Effector memory CD4-positive, alpha-beta T cell (primary cell): ENCODE measurements at regions not wholly inside any gene's neighbourhood (a gene's known extent, or its start where the extent isn't known, plus 50 kb on each side); places are given as distances from the start of the nearest gene placed in this dataset.

ENCODE experiments used
- DNase-seq, 3 donors: peaks; one replicate each; pipeline ENCODE4 v3.0.0-alpha.2; 2020
- H3K27ac ChIP-seq: 2 replicates; pipeline ENCODE4 v1.7.0; 2013; ENCODE audit warnings: mild to moderate bottlenecking, low read length, moderate library complexity; ENCODE audit not compliant: insufficient read depth, poor library complexity, severe bottlenecking
- H3K27me3 ChIP-seq: replicated peaks from 2 replicates; pipeline ENCODE4 v1.7.0; 2013; ENCODE audit warnings: mild to moderate bottlenecking, low read length; ENCODE audit not compliant: insufficient read depth, control insufficient read depth, poor library complexity, severe bottlenecking
- H3K36me3 ChIP-seq: 2 replicates; pipeline ENCODE4 v1.7.0; 2013; ENCODE audit warnings: mild to moderate bottlenecking, low read length, moderate library complexity; ENCODE audit not compliant: control insufficient read depth, insufficient read depth
- H3K4me1 ChIP-seq: 2 replicates; pipeline ENCODE4 v1.7.0; 2013; ENCODE audit warnings: low read length, mild to moderate bottlenecking; ENCODE audit not compliant: control insufficient read depth, insufficient read depth, poor library complexity, severe bottlenecking
- H3K4me3 ChIP-seq: 2 replicates; pipeline ENCODE4 v1.7.0; 2013; ENCODE audit warnings: low read length, low read depth, mild to moderate bottlenecking; ENCODE audit not compliant: insufficient read depth, poor library complexity, severe bottlenecking
- H3K9me3 ChIP-seq: 2 replicates; pipeline ENCODE4 v1.7.0; 2013; ENCODE audit warnings: mild to moderate bottlenecking, low read length, moderate library complexity; ENCODE audit not compliant: control insufficient read depth

DNA sequence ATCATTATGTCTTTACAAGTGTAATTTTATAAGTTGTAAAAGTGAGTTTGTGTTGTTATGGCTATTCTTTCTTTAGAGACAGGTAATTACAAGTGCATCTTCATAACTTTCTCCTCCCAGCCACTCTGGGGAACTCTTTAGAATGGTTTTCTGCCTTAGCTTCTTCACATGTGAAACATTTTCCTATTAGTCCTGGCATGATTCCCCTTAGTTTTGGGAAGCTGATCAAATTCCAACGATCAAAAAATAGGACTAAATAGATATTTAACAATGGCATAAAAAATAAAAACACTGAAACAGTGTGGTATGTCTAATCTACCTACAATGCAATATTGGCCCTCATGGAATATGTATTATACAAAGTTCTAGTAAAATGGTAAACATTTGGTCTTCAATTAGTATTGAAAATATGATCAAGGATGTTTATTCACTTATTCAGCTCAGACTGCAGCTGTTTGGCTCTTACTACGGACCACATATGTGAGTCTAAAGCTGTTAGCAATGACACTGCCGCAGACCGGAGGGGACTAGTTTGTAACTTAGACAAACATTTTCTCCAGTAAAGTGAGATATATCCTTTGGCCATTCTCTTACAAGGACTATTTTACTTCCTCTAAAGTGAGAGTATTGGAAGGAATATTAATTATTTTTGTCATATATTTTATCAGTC is 890.8 kb upstream of the USP15 start:
- no peaks in the 10 kb centered on the region for H3K27me3 ChIP-seq
- H3K36me3 ChIP-seq: no peaks in the 10 kb centered on the region
- no peaks in the 10 kb centered on the region for H3K4me1 ChIP-seq
- H3K27ac ChIP-seq: no peak overlapping the region
- H3K9me3 ChIP-seq: no peaks in the 10 kb centered on the region
- H3K4me3 ChIP-seq: no peak overlapping the region
- DNase-seq: no peak

DNA sequence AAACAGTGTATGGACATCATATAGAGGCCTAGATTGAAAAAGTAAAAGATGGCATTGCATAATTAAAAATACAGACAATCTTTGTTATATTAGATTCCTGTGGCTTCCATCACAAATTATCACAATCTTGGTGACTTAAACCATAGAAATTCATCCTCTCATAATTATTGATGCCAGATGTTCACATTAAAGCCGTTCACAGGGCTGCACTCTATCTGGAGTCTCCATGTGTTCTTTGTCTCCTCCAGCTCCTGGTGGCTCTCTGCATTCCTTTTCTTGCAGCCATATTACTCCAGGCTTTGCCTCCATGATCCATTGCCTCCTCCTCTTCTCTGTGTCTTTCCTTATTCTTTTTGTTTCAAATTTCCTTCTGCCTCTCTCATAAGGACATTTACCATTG is 875.7 kb upstream of the USP15 start:
- no peak for DNase-seq
- Histone ChIP-seq H3K9me3 (no peaks in the 10 kb centered on the region), H3K27ac (no peak overlapping the region)

DNA sequence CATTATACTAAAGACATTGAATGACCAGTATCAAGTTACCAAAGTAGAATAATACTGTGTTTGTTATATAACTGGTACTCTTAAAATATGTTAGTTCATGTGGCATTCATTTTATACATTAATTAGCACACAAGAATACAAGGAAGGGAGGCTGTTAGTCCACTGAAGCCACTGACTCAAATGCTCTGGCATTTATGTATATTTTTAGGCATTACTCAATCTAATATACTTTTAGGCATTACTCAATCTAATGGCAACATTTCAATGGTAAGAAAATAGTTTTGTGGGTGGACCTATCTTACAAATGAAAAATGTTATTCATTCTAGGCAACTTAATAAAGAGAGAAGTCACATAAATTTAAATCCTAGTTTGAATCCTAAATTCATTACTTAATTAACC is 874.4 kb upstream of the USP15 start:
- Histone ChIP-seq H3K4me3 (no peak overlapping the region), H3K36me3 (no peaks in the 10 kb centered on the region), H3K27ac (no peak overlapping the region), H3K27me3 (no peaks in the 10 kb centered on the region), H3K9me3 (no peaks in the 10 kb centered on the region), H3K4me1 (no peaks in the 10 kb centered on the region)
- no peak for DNase-seq

More for the DNA sequence above, 875.7 kb upstream of the USP15 start:
- Histone ChIP-seq H3K4me1 (no peaks in the 10 kb centered on the region), H3K36me3 (no peaks in the 10 kb centered on the region), H3K27me3 (no peaks in the 10 kb centered on the region), H3K4me3 (no peak overlapping the region)

DNA sequence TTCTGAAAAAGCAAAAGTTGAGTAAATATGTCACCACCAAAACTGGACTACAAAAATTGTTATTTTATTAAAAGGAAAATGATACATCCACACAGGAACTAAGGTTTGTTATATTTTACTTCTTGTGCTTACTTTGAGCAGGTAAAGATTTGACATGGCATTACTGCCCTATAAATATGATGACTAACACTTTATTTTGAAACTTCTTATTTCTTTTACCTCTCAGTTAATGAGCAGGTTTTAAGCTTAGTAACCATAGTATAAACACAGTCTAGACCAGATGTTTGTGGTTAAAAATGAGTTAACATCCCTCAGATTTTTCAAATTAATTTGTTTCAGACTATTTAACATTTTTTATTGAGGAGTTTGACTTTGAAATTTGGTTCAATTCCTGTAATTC is 862.5 kb upstream of the USP15 start:
- Histone ChIP-seq H3K4me3 (no peak overlapping the region), H3K36me3 (no peaks in the 10 kb centered on the region), H3K4me1 (no peaks in the 10 kb centered on the region), H3K27ac (no peak overlapping the region), H3K9me3 (no peaks in the 10 kb centered on the region), H3K27me3 (no peaks in the 10 kb centered on the region)
- no peak for DNase-seq

DNA sequence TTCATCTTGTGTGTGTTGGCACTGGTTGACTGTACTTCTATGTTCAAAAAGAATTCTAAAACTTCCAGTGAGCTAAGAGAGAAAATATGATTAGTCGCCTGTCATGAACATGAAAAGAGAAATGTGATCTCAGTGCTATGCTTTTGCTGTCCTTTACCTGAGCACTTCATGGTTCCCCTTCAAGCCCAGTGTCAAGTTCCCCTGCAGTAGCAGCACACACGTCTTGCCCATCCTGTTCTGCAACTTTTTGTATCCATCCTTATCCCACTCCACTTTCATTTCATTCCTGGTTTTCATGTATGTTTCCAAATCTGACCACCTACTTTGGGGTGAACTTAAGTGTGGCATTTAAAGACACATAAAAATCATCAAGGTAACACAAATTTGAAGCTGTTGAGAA is 848.0 kb upstream of the USP15 start:
- no peaks in the 10 kb centered on the region for H3K4me1 ChIP-seq
- DNase-seq: no peak
- H3K36me3 ChIP-seq: no peaks in the 10 kb centered on the region
- H3K9me3 ChIP-seq: no peaks in the 10 kb centered on the region
- H3K4me3 ChIP-seq: no peak overlapping the region
- H3K27ac ChIP-seq: no peak overlapping the region
- H3K27me3 ChIP-seq: no peaks in the 10 kb centered on the region

DNA sequence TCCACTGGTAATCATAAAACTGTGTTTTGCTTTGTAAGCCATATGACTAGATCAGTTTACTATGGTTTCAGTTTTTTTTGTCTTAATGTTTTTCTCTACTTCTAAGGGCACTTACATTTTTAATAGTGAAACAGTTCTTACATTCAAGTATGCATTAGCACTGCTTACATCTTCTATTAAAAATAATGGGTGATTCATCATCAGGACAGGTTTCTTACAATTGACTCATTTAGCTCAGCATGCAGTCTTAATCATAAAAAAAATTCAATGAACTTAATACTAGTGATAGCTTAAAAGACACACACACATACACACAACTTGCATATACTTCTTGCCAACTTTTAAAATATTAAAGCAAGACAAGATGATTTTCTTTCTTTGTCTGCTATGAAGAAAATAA is 845.7 kb upstream of the USP15 start:
- no peaks in the 10 kb centered on the region for H3K9me3 ChIP-seq
- H3K27me3 ChIP-seq: no peaks in the 10 kb centered on the region
- H3K36me3 ChIP-seq: no peaks in the 10 kb centered on the region
- H3K4me3 ChIP-seq: no peak overlapping the region
- H3K4me1 ChIP-seq: no peaks in the 10 kb centered on the region
- no peak overlapping the region for H3K27ac ChIP-seq
- DNase-seq: no peak

DNA sequence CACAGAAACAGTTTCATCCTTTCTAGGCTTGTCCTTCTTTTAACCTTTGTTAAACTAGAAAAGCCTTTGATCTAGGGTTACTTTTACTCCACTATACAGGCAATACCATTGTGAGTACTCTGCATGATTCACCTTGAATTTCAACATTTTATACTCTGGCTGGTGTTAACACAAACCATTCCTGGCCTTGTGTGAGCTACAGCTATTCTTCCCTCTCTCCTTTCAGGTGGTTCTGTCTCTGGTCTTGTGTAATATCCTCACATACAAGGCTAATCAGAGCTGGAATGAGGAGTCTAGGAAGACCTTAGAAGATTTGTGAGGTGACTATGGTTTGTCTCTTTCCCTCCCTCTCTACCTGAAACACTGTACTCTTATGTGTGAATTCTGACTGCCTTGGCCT is 837.4 kb upstream of the USP15 start:
- no peaks in the 10 kb centered on the region for H3K36me3 ChIP-seq
- no peak overlapping the region for H3K4me3 ChIP-seq
- DNase-seq: no peak

DNA sequence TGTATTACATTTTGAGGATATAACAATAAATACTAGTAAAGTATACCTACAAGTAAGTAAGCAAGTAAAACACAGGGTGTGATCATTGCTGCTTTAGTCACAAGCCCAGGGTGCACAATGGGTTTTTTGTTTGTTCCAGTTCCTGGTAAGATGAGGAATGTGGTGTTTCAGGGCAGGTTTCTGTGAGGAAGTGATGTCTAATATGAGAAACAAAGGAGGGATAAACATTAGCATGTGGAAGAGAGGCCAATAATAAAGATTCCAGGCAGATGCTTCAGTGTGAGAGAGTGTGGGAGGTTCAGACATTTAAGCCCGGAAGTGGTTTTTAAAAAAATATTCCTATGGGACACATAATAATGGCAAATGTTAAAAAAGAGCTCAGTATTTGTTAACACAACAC is 808.1 kb upstream of the USP15 start:
- Histone ChIP-seq H3K36me3 (no peaks in the 10 kb centered on the region), H3K27me3 (no peaks in the 10 kb centered on the region), H3K27ac (no peak overlapping the region), H3K9me3 (no peaks in the 10 kb centered on the region), H3K4me1 (no peaks in the 10 kb centered on the region), H3K4me3 (no peak overlapping the region)
- DNase-seq: no peak

More for the DNA sequence above, 837.4 kb upstream of the USP15 start:
- no peaks in the 10 kb centered on the region for H3K27me3 ChIP-seq
- H3K9me3 ChIP-seq: no peaks in the 10 kb centered on the region
- H3K27ac ChIP-seq: no peak overlapping the region
- no peaks in the 10 kb centered on the region for H3K4me1 ChIP-seq

DNA sequence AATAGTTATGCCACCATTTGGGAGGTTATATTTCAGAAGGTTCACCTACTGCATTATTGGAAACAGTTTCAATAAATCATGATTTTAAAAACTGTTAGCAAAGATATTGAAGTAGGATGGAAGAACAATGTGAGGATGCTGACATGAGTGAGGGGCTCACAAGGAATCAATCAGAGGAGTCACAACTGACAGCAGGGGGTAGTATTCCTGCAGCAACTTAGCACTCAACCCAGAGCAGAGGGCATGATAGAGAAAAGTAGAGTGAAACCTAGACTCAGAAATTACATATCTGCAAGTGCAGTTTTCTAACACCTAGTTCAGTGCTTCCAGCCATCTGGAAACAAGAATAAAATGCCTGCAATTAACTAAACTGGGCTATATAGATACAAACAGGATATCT is 772.5 kb upstream of the USP15 start:
- no peak for DNase-seq
- no peaks in the 10 kb centered on the region for H3K9me3 ChIP-seq
- H3K4me1 ChIP-seq: no peaks in the 10 kb centered on the region
- H3K36me3 ChIP-seq: no peaks in the 10 kb centered on the region
- H3K27me3 ChIP-seq: no peaks in the 10 kb centered on the region
- H3K4me3 ChIP-seq: no peak overlapping the region
- H3K27ac ChIP-seq: no peak overlapping the region

DNA sequence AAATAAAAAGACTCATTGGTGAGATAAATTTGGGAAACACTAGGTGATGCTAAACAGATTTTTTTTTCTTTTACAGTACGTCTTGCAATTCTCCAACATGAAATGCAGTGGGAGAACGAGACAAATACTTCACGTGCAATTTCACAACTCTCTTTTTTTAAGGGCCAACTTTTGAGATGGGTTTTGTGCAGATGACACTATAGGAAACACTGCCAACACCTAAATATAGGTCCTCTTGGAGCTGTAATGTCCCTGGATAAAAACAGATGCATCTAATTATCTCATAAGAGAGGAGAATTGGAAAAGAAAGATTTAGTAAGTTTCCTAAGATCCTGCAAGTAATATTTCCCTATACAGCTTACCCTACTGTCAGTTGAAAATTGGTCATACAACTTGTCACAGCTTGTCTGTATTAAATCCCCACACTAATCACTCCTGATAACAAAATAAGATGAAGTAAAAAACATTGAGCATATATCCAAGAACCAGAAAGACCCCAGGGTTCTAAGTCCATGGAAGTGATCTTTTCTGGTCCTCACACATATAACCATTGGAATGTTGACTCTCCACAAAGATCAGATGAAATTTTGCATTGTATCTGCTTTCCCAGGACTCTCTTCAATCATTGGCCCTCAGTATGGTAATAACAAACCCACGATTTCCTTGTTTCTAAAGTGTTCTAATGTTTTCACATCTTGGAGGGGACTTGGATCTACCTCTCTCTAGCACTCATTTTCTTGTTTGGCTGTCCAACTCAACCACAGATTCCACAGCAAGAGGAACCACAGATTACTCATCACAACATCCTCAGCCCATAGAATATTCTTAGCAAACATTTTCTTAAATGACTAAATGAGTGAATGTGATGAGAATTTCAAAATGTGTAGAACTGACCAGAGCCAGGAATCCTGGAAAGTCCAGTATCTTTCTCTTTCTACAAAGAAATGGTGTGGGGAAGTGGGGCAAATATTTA is 769.4 kb upstream of the USP15 start:
- no peaks in the 10 kb centered on the region for H3K36me3 ChIP-seq
- H3K4me1 ChIP-seq: no peaks in the 10 kb centered on the region
- H3K4me3 ChIP-seq: no peak overlapping the region
- DNase-seq: no peak
- H3K9me3 ChIP-seq: no peaks in the 10 kb centered on the region
- H3K27me3 ChIP-seq: no peaks in the 10 kb centered on the region
- H3K27ac ChIP-seq: no peak overlapping the region
